Stimulated activated CD8-positive, alpha-beta memory T cell treated with anti-CD3 and anti-CD28 coated beads, Interleukin-4, amount 100 ng/mL, for 1 hour (primary cell): ENCODE measurements at regions not wholly inside any gene's neighbourhood (a gene's known extent, or its start where the extent isn't known, plus 50 kb on each side); places are given as distances from the start of the nearest gene placed in this dataset.

Experiments
- DNase-seq, 2 donors: peaks; one replicate each; pipeline ENCODE4 v3.0.0-alpha.2; 2020; ENCODE audit warnings: low read depth in 2 of 2, low spot score in 1 of 2

GRCh38 chr13:58963321-58963720, 1200.4 kb downstream of the DIAPH3 start:
- no peak for DNase-seq

GRCh38 chr13:58964048-58964447, 1199.7 kb downstream of the DIAPH3 start:
- DNase-seq, result no peak

GRCh38 chr13:58977085-58977484, 1186.6 kb downstream of the DIAPH3 start:
- DNase-seq, result no peak

- DNase-seq, result no peak
These were observed 1185.4 kb downstream of the DIAPH3 start for GRCh38 chr13:58978331-58978730.

- DNase-seq, result no peak
These were observed 1183.9 kb downstream of the DIAPH3 start for GRCh38 chr13:58979851-58980250.

- DNase-seq, result no peak
These were observed 1177.9 kb downstream of the DIAPH3 start for GRCh38 chr13:58985845-58986244.

- DNase-seq, result no peak
These were observed 1174.2 kb downstream of the DIAPH3 start for GRCh38 chr13:58989556-58989955.

- no peak for DNase-seq
These were observed 1171.8 kb downstream of the DIAPH3 start for GRCh38 chr13:58991826-58992477.

GRCh38 chr13:58992478-58993042, 1171.2 kb downstream of the DIAPH3 start:
- no peak for DNase-seq

GRCh38 chr13:58994077-58994476, 1169.7 kb downstream of the DIAPH3 start:
- DNase-seq, result no peak

- no peak for DNase-seq
These were observed 1169.0 kb downstream of the DIAPH3 start for GRCh38 chr13:58994777-58995176.

GRCh38 chr13:58998716-58999115, 1165.0 kb downstream of the DIAPH3 start:
- DNase-seq, result no peak

GRCh38 chr13:58999851-59000250, 1163.9 kb downstream of the DIAPH3 start:
- DNase-seq, result no peak

- DNase-seq, result no peak
These were observed 1163.0 kb downstream of the DIAPH3 start for GRCh38 chr13:59000770-59001169.

- no peak for DNase-seq
These were observed 1151.0 kb downstream of the DIAPH3 start for GRCh38 chr13:59012731-59013130.

GRCh38 chr13:59016250-59016649, 1147.5 kb downstream of the DIAPH3 start:
- no peak for DNase-seq

- no peak for DNase-seq
These were observed 1139.3 kb downstream of the DIAPH3 start for GRCh38 chr13:59024434-59024833.

GRCh38 chr13:59034198-59034597, 1129.5 kb downstream of the DIAPH3 start:
- no peak for DNase-seq

- DNase-seq, result no peak
These were observed 1124.9 kb downstream of the DIAPH3 start for GRCh38 chr13:59038824-59039223.

- no peak for DNase-seq
These were observed 1120.7 kb downstream of the DIAPH3 start for GRCh38 chr13:59043016-59043415.

GRCh38 chr13:59047546-59047945, 1116.2 kb downstream of the DIAPH3 start:
- no peak for DNase-seq

- no peak for DNase-seq
These were observed 1102.1 kb downstream of the DIAPH3 start for GRCh38 chr13:59061621-59062020.

- no peak for DNase-seq
These were observed 1099.7 kb downstream of the DIAPH3 start for GRCh38 chr13:59064042-59064441.
